A673 (cell line): ENCODE measurements at regions not wholly inside any gene's neighbourhood (a gene's known extent, or its start where the extent isn't known, plus 50 kb on each side); places are given as distances from the start of the nearest gene placed in this dataset.

Experiments used
- EZH2 ChIP-seq: fragments of 200-600 bp; sonication (generic); IDR thresholded peaks from 2 replicates; pipeline ENCODE4 v1.6.1; 2017; ENCODE audit warnings: borderline replicate concordance, low read depth, mild to moderate bottlenecking, mixed read lengths, antibody characterized with exemption, low read length; ENCODE audit not compliant: poor library complexity, severe bottlenecking
- TF ChIP-seq, protein P1 (sequence below): fragments of 300-800, 200-600 bp; sonication (generic); conservative IDR thresholded peaks from 2 replicates; pipeline ENCODE4 v1.5.1; 2017; ENCODE audit warnings: low read depth, mild to moderate bottlenecking, antibody characterized with exemption, low read length, moderate library complexity, mixed read lengths

DNA sequence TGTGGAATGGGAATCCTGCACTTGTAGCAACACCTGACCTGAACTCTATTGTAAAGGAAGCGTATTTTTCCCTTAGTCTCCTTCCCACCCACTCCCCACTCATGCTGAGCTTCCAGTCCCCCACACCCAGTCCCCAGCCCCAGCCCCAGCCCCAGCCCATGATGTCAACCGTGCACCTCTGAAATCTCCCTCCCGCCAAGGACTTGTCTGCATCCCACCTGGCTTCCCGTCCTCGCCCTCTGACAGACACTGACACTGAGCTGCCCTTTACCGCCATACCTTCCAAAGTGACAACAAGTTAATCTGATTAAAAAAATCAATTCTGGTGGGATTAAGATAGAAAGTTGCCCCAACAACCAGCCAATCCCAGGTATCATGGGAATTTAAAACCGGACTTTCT lies 213.6 kb upstream of the CELF4 start:
- TF ChIP-seq, protein P1, sequence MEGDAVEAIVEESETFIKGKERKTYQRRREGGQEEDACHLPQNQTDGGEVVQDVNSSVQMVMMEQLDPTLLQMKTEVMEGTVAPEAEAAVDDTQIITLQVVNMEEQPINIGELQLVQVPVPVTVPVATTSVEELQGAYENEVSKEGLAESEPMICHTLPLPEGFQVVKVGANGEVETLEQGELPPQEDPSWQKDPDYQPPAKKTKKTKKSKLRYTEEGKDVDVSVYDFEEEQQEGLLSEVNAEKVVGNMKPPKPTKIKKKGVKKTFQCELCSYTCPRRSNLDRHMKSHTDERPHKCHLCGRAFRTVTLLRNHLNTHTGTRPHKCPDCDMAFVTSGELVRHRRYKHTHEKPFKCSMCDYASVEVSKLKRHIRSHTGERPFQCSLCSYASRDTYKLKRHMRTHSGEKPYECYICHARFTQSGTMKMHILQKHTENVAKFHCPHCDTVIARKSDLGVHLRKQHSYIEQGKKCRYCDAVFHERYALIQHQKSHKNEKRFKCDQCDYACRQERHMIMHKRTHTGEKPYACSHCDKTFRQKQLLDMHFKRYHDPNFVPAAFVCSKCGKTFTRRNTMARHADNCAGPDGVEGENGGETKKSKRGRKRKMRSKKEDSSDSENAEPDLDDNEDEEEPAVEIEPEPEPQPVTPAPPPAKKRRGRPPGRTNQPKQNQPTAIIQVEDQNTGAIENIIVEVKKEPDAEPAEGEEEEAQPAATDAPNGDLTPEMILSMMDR: no peak
- TF ChIP-seq EZH2: no peak
